H9 (cell line): ENCODE measurements at regions not wholly inside any gene's neighbourhood (a gene's known extent, or its start where the extent isn't known, plus 50 kb on each side); places are given as distances from the start of the nearest gene placed in this dataset.

Source experiments
- DNase-seq: peaks from one replicate; pipeline ENCODE4 v3.0.0-alpha.2; 2017
- H2AFZ ChIP-seq: one replicate; pipeline ENCODE4 v1.6.1; 2013; ENCODE audit warnings: mild to moderate bottlenecking, low read length, control low read depth, moderate library complexity
- H2AK5ac ChIP-seq: 2 replicates; pipeline ENCODE4 v1.6.1; 2013; ENCODE audit warnings: low read length, control low read depth, mixed read lengths; ENCODE audit not compliant: insufficient read length
- H2BK120ac ChIP-seq: one replicate; pipeline ENCODE4 v1.6.1; 2013; ENCODE audit warnings: low read depth, mild to moderate bottlenecking, low read length, control low read depth, inconsistent platforms; ENCODE audit not compliant: poor library complexity, severe bottlenecking
- H2BK12ac ChIP-seq: 2 replicates; pipeline ENCODE4 v1.6.1; 2013; ENCODE audit warnings: low read length, control low read depth, mixed read lengths, low read depth; ENCODE audit not compliant: insufficient read length
- H2BK15ac ChIP-seq: 2 replicates; pipeline ENCODE4 v1.6.1; 2013; ENCODE audit warnings: low read depth, low read length, control low read depth
- H2BK20ac ChIP-seq: one replicate; pipeline ENCODE4 v1.6.1; 2013; ENCODE audit warnings: low read depth, mild to moderate bottlenecking, low read length, control low read depth, inconsistent platforms; ENCODE audit not compliant: poor library complexity, severe bottlenecking
- H2BK5ac ChIP-seq: 2 replicates; pipeline ENCODE4 v1.6.1; 2013; ENCODE audit warnings: low read length, control low read depth, mixed read lengths; ENCODE audit not compliant: insufficient read length
- H3K14ac ChIP-seq: 2 replicates; pipeline ENCODE4 v1.6.1; 2013; ENCODE audit warnings: low read length, control low read depth; ENCODE audit not compliant: insufficient read depth
- H3K18ac ChIP-seq: 2 replicates; pipeline ENCODE4 v1.6.1; 2013; ENCODE audit warnings: low read depth, mild to moderate bottlenecking, mixed read lengths, low read length, control low read depth; ENCODE audit not compliant: insufficient read length
- H3K23ac ChIP-seq: 2 replicates; pipeline ENCODE4 v1.6.1; 2013; ENCODE audit warnings: low read length, control low read depth, mixed read lengths, low read depth; ENCODE audit not compliant: insufficient read length
- H3K23me2 ChIP-seq: 2 replicates; pipeline ENCODE4 v1.6.1; 2013; ENCODE audit warnings: low read depth, mild to moderate bottlenecking, mixed read lengths, low read length, control low read depth; ENCODE audit not compliant: insufficient read length, poor library complexity, severe bottlenecking
- H3K27ac ChIP-seq: 2 replicates; pipeline ENCODE4 v1.5.1; 2013; ENCODE audit warnings: low read length, control low read depth, mixed read lengths, low read depth; ENCODE audit not compliant: insufficient read length
- H3K27me3 ChIP-seq: 2 replicates; pipeline ENCODE4 v1.6.1; 2013; ENCODE audit warnings: low read length, control low read depth, inconsistent platforms; ENCODE audit not compliant: insufficient read depth
- H3K4ac ChIP-seq: 2 replicates; pipeline ENCODE4 v1.6.1; 2013; ENCODE audit warnings: low read depth, mild to moderate bottlenecking, control low read depth, inconsistent platforms, low read length, moderate library complexity
- H3K4me1 ChIP-seq: 2 replicates; pipeline ENCODE4 v1.6.1; 2013; ENCODE audit warnings: low read length, control low read depth, inconsistent platforms; ENCODE audit not compliant: insufficient read depth
- H3K4me2 ChIP-seq: 2 replicates; pipeline ENCODE4 v1.6.1; 2013; ENCODE audit warnings: low read length, control low read depth, mixed read lengths; ENCODE audit not compliant: insufficient read length, insufficient read depth
- H3K56ac ChIP-seq: 2 replicates; pipeline ENCODE4 v1.6.1; 2013; ENCODE audit warnings: low read depth, mild to moderate bottlenecking, mixed read lengths, low read length, control low read depth; ENCODE audit not compliant: insufficient read length
- H3K79me1 ChIP-seq: 2 replicates; pipeline ENCODE4 v1.6.1; 2013; ENCODE audit warnings: low read depth, mild to moderate bottlenecking, moderate library complexity, low read length, control low read depth, inconsistent platforms; ENCODE audit not compliant: insufficient read depth, poor library complexity, severe bottlenecking
- H3K79me2 ChIP-seq: 2 replicates; pipeline ENCODE4 v1.6.1; 2013; ENCODE audit warnings: low read length, control low read depth, inconsistent platforms; ENCODE audit not compliant: insufficient read depth
- H3K9ac ChIP-seq: 2 replicates; pipeline ENCODE4 v1.6.1; 2013; ENCODE audit warnings: low read length, control low read depth, mixed read lengths; ENCODE audit not compliant: insufficient read length; ENCODE audit errors: extremely low read depth
- H3K9me3 ChIP-seq: one replicate; pipeline ENCODE4 v1.6.1; 2013; ENCODE audit warnings: low read depth, low read length, inconsistent platforms; ENCODE audit not compliant: control insufficient read depth
- H3T11ph ChIP-seq: one replicate; pipeline ENCODE4 v1.6.1; 2013; ENCODE audit warnings: mild to moderate bottlenecking, low read length, control low read depth, inconsistent platforms
- H4K20me1 ChIP-seq: one replicate; pipeline ENCODE4 v1.6.1; 2013; ENCODE audit not compliant: control insufficient read depth, insufficient read length, insufficient read depth
- H4K5ac ChIP-seq: 2 replicates; pipeline ENCODE4 v1.6.1; 2013; ENCODE audit warnings: low read depth, mild to moderate bottlenecking, mixed read lengths, low read length, control low read depth; ENCODE audit not compliant: insufficient read length
- H4K8ac ChIP-seq: replicated peaks from 2 replicates; pipeline ENCODE4 v1.6.1; 2013; ENCODE audit warnings: low read length, control low read depth, mixed read lengths, low read depth; ENCODE audit not compliant: insufficient read length
- H4K91ac ChIP-seq: 2 replicates; pipeline ENCODE4 v1.6.1; 2013; ENCODE audit warnings: low read depth, mild to moderate bottlenecking, moderate library complexity, mixed read lengths, low read length, control low read depth; ENCODE audit not compliant: insufficient read length
- H3K27ac Mint-ChIP-seq, 3 experiments: 2 replicates in 2 of 3; 3 replicates in 1 of 3; pipeline ENCODE4 v1.8.0; 2020 to 2021; ENCODE audit warnings: mixed read lengths in 3 of 3, mild to moderate bottlenecking in 1 of 3, moderate library complexity in 1 of 3
- H3K27me3 Mint-ChIP-seq: 2 replicates; pipeline ENCODE4 v1.8.0; 2021; ENCODE audit warnings: low read depth, mild to moderate bottlenecking, moderate library complexity, mixed read lengths
- H3K36me3 Mint-ChIP-seq, 3 experiments: 2 replicates in 2 of 3; 3 replicates in 1 of 3; pipeline ENCODE4 v1.8.0; 2020 to 2021; ENCODE audit warnings: low read depth in 3 of 3, mixed read lengths in 3 of 3; ENCODE audit not compliant: insufficient read depth in 1 of 3
- H3K4me1 Mint-ChIP-seq, 2 experiments: 2 replicates each; pipeline ENCODE4 v1.8.0; 2020; ENCODE audit warnings: mixed read lengths in 2 of 2
- H3K4me3 Mint-ChIP-seq, 2 experiments: 2 replicates in 1 of 2; 3 replicates in 1 of 2; pipeline ENCODE4 v1.8.0; 2020 to 2021; ENCODE audit warnings: mild to moderate bottlenecking in 2 of 2, mixed read lengths in 2 of 2, moderate library complexity in 1 of 2
- H3K9me3 Mint-ChIP-seq, 2 experiments: 2 replicates in 1 of 2; 3 replicates in 1 of 2; pipeline ENCODE4 v1.8.0; 2020; ENCODE audit warnings: mild to moderate bottlenecking in 2 of 2, mixed read lengths in 2 of 2, moderate library complexity in 1 of 2
- CTCF ChIP-seq: fragments of 200-600 bp; sonication (generic); conservative IDR thresholded peaks from 3 replicates; pipeline ENCODE4 v1.8.0; 2021; ENCODE audit warnings: antibody characterized with exemption, mild to moderate bottlenecking
- WGBS: extraction: QIAGEN DNeasy Blood & Tissue Kit; methylation state at CpG from one replicate; pipeline ENCODE4 v1.1.7; 2013; ENCODE audit warnings: missing lambda C conversion rate, low lambda C conversion rate, mixed read lengths; ENCODE audit not compliant: insufficient read length; ENCODE audit errors: extremely low coverage; 5-methylcytosine and 5-hydroxymethylcytosine counted together

GRCh38 chr5:155689406-155689805 is 637.6 kb upstream of the SGCD start:
- H3T11ph ChIP-seq, result no peak overlapping the region
- no peak overlapping the region for H2AFZ ChIP-seq
- H3K18ac ChIP-seq, result no peak overlapping the region
- no peak overlapping the region for H2BK15ac ChIP-seq
- no peak overlapping the region for H3K4ac ChIP-seq
- no peaks in the 10 kb centered on the region for H3K23me2 ChIP-seq
- H3K9me3 ChIP-seq, result no peaks in the 10 kb centered on the region
- H3K27me3 ChIP-seq, result no peaks in the 10 kb centered on the region
- no peaks in the 10 kb centered on the region for H3K79me2 ChIP-seq
- H3K4me1 Mint-ChIP-seq, result 0 out of 4 replicates have a peak, but pooled peaks cover 4 to 5% of the 10 kb centered on the region in 2 experiments
- no peak overlapping the region for H2BK5ac ChIP-seq
- WGBS, result no CpG with 5 or more reads among the region's 1 CpG
- no peak overlapping the region for H3K23ac ChIP-seq
- no peak overlapping the region for H4K8ac ChIP-seq
- H3K27ac Mint-ChIP-seq, result no peak overlapping the region
- H4K5ac ChIP-seq, result no peak overlapping the region
- DNase-seq, result no peak
- TF ChIP-seq CTCF, result no peak
- no peak overlapping the region for H2BK120ac ChIP-seq
- no peak overlapping the region for H3K4me2 ChIP-seq
- no peaks in the 10 kb centered on the region for H3K79me1 ChIP-seq
- no peaks in the 10 kb centered on the region for H3K9me3 Mint-ChIP-seq
- H3K14ac ChIP-seq, result no peak overlapping the region
- no peak overlapping the region for H2BK20ac ChIP-seq
- H3K27ac ChIP-seq, result no peak overlapping the region
- H4K91ac ChIP-seq, result no peak overlapping the region
- no peak overlapping the region for H3K56ac ChIP-seq
- no peaks in the 10 kb centered on the region for H3K27me3 Mint-ChIP-seq
- H3K4me3 Mint-ChIP-seq, result no peak overlapping the region
- no peaks in the 10 kb centered on the region; a peak in 1 of 7 replicates for H3K36me3 Mint-ChIP-seq
- H3K9ac ChIP-seq, result no peak overlapping the region
- no peaks in the 10 kb centered on the region for H3K4me1 ChIP-seq
- H2BK12ac ChIP-seq, result no peak overlapping the region
- H2AK5ac ChIP-seq, result no peak overlapping the region
- H4K20me1 ChIP-seq, result no peaks in the 10 kb centered on the region
